ENCODE measurements at regions not wholly inside any gene's neighbourhood (a gene's known extent, or its start where the extent isn't known, plus 50 kb on each side); places are given as distances from the start of the nearest gene placed in this dataset.

DNA sequence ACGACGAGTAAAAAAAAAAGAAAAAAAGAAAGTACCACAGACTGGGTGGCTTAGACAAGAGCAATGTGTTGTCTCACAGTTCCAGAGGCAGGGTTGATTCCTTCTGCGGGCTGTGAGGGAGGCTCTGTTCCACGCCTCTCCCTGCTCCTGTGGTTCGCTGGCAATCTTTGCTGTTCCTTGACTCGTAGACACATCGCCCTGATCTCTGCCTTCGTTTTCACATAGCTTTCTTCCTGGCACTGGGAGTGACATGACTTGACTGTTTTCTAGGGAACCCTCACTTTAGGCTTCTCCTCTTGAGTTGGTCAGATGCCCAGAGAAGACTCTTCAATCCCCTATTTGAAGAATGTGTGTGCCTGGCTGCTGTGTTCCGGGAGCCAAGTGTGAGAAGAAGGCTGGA is 133.6 kb downstream of the TM2D1 start:
- Histone ChIP-seq H3K79me2 (ENCODE audit: low read length) (no peaks in the 10 kb centered on the region), H3K27me3 (ENCODE audit: low read length) (no peaks in the 10 kb centered on the region), H4K20me1 (ENCODE audit: low read length) (no peaks in the 10 kb centered on the region), H3K9ac (ENCODE audit: low read length) (no peak overlapping the region), H3K4me1 (ENCODE audit: insufficient read depth, low read length) (no peaks in the 10 kb centered on the region), H3K4me3 (ENCODE audit: low read length) (no peak overlapping the region), H3K27ac (ENCODE audit: low read length) (no peak overlapping the region), H3K9me2 (replicated peaks; ENCODE audit: low read length) (no peaks in the 10 kb centered on the region), H3F3A (ENCODE audit: low read length, unreplicated experiment) (no peaks in the 10 kb centered on the region), H3K9me3 (ENCODE audit: low read length) (no peaks in the 10 kb centered on the region), H3K36me3 (ENCODE audit: low read depth, low read length) (no peaks in the 10 kb centered on the region), H3K4me2 (ENCODE audit: low read length) (no peak overlapping the region), H2AFZ (ENCODE audit: low read length) (no peak overlapping the region)
- ATAC-seq (no peak), DNase-seq (no peak)
- CTCF ChIA-PET = no interaction called here
- POLR2A ChIA-PET (ENCODE audit: unreplicated experiment) = no interaction called here
- intact Hi-C loops (cut with micrococcal nuclease) = no loop called here
- BruUV-seq (replicated peaks) = no TSS peak
- no peak for TF ChIP-seq EZH2 (IDR thresholded peaks at IDR 0.05; ENCODE audit: low read length, unreplicated experiment)
- TF ChIP-seq, protein P1, sequence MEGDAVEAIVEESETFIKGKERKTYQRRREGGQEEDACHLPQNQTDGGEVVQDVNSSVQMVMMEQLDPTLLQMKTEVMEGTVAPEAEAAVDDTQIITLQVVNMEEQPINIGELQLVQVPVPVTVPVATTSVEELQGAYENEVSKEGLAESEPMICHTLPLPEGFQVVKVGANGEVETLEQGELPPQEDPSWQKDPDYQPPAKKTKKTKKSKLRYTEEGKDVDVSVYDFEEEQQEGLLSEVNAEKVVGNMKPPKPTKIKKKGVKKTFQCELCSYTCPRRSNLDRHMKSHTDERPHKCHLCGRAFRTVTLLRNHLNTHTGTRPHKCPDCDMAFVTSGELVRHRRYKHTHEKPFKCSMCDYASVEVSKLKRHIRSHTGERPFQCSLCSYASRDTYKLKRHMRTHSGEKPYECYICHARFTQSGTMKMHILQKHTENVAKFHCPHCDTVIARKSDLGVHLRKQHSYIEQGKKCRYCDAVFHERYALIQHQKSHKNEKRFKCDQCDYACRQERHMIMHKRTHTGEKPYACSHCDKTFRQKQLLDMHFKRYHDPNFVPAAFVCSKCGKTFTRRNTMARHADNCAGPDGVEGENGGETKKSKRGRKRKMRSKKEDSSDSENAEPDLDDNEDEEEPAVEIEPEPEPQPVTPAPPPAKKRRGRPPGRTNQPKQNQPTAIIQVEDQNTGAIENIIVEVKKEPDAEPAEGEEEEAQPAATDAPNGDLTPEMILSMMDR (conservative IDR thresholded peaks at IDR 0.05; ENCODE audit: low read depth, low read length) = no peak
- no peak for TF ChIP-seq EZH2phosphoT487 (IDR thresholded peaks at IDR 0.05; ENCODE audit: borderline replicate concordance, low read length)

DNA sequence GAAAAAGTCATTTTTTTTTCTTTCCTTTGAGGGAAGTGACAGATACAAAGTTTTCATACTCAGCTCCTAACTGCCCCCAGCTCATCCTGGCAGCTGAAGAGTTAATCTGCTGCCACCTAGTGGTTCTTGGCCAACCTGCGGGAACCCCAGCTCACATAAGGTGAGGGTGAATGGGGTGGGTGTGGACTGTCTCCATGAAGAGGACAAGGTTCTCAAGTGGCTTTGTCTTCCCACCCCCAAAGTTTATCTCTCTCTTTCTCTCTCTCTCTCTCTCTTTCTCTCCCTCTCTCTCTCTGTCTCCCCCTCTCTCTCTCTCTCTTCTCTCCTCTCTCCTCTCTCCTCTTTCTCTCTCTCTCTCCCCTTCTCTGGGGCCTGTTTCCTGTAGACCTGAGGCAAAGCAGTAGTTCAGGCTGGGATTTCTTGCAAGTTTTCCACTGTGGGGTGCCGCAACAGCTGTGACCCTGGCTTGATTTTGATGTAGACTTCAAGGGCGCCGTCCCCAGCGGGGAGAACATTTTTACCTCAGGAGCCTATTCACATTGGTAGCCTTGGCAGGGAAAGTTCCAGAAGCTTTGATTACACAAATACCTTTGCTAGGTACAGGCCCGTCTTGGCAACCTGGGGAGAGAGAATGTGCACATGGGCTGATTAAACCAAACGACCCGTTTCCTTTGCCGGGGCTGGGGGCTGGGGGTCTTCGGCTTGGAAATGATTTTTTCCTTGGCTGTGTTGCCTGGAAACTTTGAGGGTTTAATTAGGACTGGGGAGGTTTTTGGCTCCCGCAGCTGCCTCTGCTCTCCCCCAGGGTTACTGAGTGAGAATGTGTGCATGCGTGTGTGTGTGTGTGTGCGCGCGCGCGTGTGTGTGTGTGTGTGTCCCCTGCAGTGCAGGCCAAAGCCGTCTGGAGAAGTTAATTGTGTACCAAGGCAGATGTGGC is 135.9 kb downstream of the TM2D1 start:
- H4K20me1 ChIP-seq (ENCODE audit: low read length) = no peaks in the 10 kb centered on the region
- H3K9me2 ChIP-seq (replicated peaks; ENCODE audit: low read length) = no peaks in the 10 kb centered on the region
- H3F3A ChIP-seq (ENCODE audit: low read length, unreplicated experiment) = no peaks in the 10 kb centered on the region
- H2AFZ ChIP-seq (ENCODE audit: low read length) = peak overlapping the region; percentile 48
- H3K9ac ChIP-seq (ENCODE audit: low read length) = no peak overlapping the region
- H3K9me3 ChIP-seq (ENCODE audit: low read length) = no peaks in the 10 kb centered on the region
- DNase-seq = peak; percentile 88
- H3K79me2 ChIP-seq (ENCODE audit: low read length) = no peaks in the 10 kb centered on the region
- H3K4me2 ChIP-seq (ENCODE audit: low read length) = no peak overlapping the region
- CTCF ChIA-PET = interaction anchor here (0.6 to 1.1 kb wide), 10 partner anchors 47 to 775 kb away, joined by 3 to 5 read pairs (median 4); no protein-coding TSS in a partner anchor
- H3K4me3 ChIP-seq (ENCODE audit: low read length) = no peak overlapping the region
- H3K4me1 ChIP-seq (ENCODE audit: insufficient read depth, low read length) = peaks cover 12% of the 10 kb centered on the region; the same call in 1 of the 2 replicates
- no peak overlapping the region for H3K27ac ChIP-seq (ENCODE audit: low read length)
- POLR2A ChIA-PET (ENCODE audit: unreplicated experiment) = interaction anchor here (0.6 to 0.7 kb wide), 2 partner anchors 509 to 512 kb away, joined by 3 to 4 read pairs; no protein-coding TSS in a partner anchor
- intact Hi-C loops (cut with micrococcal nuclease) = loop anchor here (1.0 to 10.0 kb wide), 7 partner anchors 94 to 610 kb away; no protein-coding TSS in a partner anchor
- no peaks in the 10 kb centered on the region for H3K36me3 ChIP-seq (ENCODE audit: low read depth, low read length)
- ATAC-seq = peak; percentile 98
- no TSS peak for BruUV-seq (replicated peaks)
- TF ChIP-seq EZH2phosphoT487 (IDR thresholded peaks at IDR 0.05; ENCODE audit: borderline replicate concordance, low read length) (no peak), EZH2 (IDR thresholded peaks at IDR 0.05; ENCODE audit: low read length, unreplicated experiment) (no peak)
- TF ChIP-seq, protein P1 (conservative IDR thresholded peaks at IDR 0.05; ENCODE audit: low read depth, low read length) = peak; percentile 96
- no peaks in the 10 kb centered on the region for H3K27me3 ChIP-seq (ENCODE audit: low read length)
